ENCODE measurements at regions not wholly inside any gene's neighbourhood (a gene's known extent, or its start where the extent isn't known, plus 50 kb on each side); places are given as distances from the start of the nearest gene placed in this dataset.
"Not testable (repeated sequence)": the region's sequence is repeated elsewhere in the genome, so short reads cannot be mapped to it uniquely, and the experiment has no call there.

DNA sequence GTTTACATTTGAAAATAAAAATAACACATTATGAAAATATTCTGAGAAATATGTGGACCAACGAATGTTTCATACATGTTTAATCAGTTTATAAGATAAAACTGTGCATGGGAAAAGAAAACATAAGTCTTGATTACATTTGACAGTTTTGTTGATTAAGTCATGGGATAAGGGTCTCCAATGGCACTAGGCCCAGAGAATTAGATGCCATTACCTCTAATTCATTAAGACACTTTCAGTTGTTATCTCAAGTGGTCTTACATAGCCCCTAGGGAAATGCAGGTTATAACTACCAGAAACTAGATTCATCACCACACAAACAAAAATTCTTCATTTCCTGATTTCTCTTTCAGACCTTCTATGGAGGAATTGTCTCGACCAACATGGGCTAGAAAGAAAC lies 300.8 kb downstream of the PCDH7 start:
- no peak overlapping the region for H3K4me3 ChIP-seq
- WGBS, 2 donors = 59 to 64% methylated on average over 2 of the region's 2 CpGs
- H3K27me3 ChIP-seq = no peaks in the 10 kb centered on the region
- no peak overlapping the region for H3K27ac ChIP-seq
- no peaks in the 10 kb centered on the region for H3K9me3 ChIP-seq
- H3K36me3 ChIP-seq = no peaks in the 10 kb centered on the region
- H3K4me1 ChIP-seq = no peaks in the 10 kb centered on the region
- TF ChIP-seq, protein P1, sequence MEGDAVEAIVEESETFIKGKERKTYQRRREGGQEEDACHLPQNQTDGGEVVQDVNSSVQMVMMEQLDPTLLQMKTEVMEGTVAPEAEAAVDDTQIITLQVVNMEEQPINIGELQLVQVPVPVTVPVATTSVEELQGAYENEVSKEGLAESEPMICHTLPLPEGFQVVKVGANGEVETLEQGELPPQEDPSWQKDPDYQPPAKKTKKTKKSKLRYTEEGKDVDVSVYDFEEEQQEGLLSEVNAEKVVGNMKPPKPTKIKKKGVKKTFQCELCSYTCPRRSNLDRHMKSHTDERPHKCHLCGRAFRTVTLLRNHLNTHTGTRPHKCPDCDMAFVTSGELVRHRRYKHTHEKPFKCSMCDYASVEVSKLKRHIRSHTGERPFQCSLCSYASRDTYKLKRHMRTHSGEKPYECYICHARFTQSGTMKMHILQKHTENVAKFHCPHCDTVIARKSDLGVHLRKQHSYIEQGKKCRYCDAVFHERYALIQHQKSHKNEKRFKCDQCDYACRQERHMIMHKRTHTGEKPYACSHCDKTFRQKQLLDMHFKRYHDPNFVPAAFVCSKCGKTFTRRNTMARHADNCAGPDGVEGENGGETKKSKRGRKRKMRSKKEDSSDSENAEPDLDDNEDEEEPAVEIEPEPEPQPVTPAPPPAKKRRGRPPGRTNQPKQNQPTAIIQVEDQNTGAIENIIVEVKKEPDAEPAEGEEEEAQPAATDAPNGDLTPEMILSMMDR (IDR thresholded peaks at IDR 0.05) = no peak
- TF ChIP-seq POLR2A (IDR thresholded peaks at IDR 0.05) (no peak), EP300 (IDR thresholded peaks at IDR 0.05) (no peak)
- DNase-seq (ENCODE audit: low spot score in 2 of 2) = no peak

DNA sequence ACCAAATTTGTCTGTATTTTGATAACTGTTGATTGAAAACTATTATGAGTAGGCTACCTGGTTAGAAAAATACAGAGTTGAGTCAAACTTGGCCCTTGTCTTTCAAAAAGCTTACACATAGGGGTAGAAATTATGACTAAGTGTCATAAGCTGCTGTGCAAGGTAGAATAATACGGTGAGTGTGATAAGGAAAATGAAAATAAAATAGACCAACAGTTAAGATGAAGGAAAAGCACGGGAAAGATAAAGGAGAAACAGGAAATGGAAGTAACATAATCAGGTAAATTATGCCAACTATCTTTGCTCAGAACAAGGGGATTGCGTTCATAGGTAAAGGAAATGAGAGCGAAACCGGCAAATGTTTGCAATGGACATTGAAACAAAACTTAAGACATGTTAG lies 302.5 kb downstream of the PCDH7 start:
- H3K27me3 ChIP-seq = no peaks in the 10 kb centered on the region
- TF ChIP-seq EP300 (IDR thresholded peaks at IDR 0.05) = no peak
- TF ChIP-seq POLR2A (IDR thresholded peaks at IDR 0.05) = no peak
- TF ChIP-seq, protein P1 (IDR thresholded peaks at IDR 0.05) = no peak
- H3K36me3 ChIP-seq = no peaks in the 10 kb centered on the region
- H3K4me3 ChIP-seq = no peak overlapping the region
- H3K4me1 ChIP-seq = no peaks in the 10 kb centered on the region
- H3K9me3 ChIP-seq = no peaks in the 10 kb centered on the region
- DNase-seq (ENCODE audit: low spot score in 2 of 2) = no peak
- 92 to 94% methylated on average over 5 of the region's 5 CpGs for WGBS, 2 donors
- H3K27ac ChIP-seq = no peak overlapping the region

DNA sequence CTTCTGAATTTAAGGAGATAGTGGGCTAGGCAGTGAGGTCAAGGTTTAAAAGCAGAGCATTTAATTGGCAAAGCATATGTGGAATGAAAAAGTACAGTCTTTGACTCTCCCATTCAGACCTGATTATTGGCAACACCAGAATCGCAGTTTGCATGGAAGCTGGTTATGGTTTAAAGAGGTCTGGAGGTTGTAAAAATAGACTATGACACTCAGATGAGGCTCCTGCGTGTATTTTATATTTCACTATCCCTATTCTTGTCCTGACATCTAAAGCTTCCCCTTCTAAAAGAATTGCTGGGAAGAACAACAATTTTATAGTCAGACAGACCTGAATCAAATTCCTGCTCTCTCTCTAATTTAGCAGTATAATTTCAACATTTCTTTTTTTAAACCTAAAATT lies 302.9 kb downstream of the PCDH7 start:
- Histone ChIP-seq H3K36me3 (no peaks in the 10 kb centered on the region), H3K27me3 (no peaks in the 10 kb centered on the region), H3K4me3 (no peak overlapping the region), H3K27ac (no peak overlapping the region), H3K4me1 (no peaks in the 10 kb centered on the region), H3K9me3 (no peaks in the 10 kb centered on the region)
- no peak for DNase-seq (ENCODE audit: low spot score in 2 of 2)
- WGBS, 2 donors = 82 to 87% methylated on average over 2 of the region's 2 CpGs
- no peak for TF ChIP-seq EP300 (IDR thresholded peaks at IDR 0.05)
- no peak for TF ChIP-seq POLR2A (IDR thresholded peaks at IDR 0.05)
- TF ChIP-seq, protein P1 (IDR thresholded peaks at IDR 0.05) = no peak

DNA sequence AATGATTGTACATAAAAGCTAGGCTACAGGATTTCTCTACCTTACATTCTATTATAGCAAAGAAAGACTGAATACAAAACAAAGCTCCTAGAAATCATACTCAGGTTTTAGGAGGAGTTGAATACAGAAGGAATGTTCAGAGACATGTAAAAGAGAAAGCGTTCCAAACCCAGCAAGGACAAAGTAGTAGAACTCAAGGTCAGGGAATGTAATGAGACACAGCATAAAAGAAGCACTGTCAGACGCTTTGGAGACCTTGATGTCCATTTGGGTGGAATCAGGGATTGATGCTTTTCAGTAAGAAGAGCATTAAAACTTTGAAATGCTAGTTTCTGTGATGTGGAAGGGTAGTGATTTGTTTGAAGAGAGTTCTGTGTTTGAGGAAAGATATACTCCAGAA lies 303.6 kb downstream of the PCDH7 start:
- TF ChIP-seq, protein P1 (IDR thresholded peaks at IDR 0.05) = no peak
- TF ChIP-seq EP300 (IDR thresholded peaks at IDR 0.05) (no peak), POLR2A (IDR thresholded peaks at IDR 0.05) (no peak)
- 67 to 72% methylated on average over 2 of the region's 2 CpGs for WGBS, 2 donors

DNA sequence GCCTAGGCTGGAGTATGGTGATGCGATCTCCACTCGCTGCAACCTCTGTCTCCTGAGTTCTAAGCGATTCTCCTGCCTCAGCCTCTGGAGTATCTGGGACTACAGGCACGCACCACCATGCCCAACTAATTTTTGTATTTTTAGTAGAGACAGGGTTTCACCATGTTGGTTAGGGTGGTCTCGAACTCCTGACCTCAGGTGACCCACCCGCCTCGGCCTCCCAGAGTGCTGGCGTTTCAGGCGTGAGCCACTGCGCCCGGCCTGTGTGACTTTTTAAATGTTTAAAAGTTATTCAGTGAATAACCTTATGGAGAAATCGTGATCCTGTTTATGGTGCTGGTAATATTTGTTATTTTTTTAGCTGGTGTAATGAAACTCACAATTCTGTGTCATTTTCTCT lies 304.6 kb downstream of the PCDH7 start:
- H3K27me3 ChIP-seq; DNase-seq (ENCODE audit: low spot score in 2 of 2); H3K36me3 ChIP-seq; H3K4me1 ChIP-seq; H3K9me3 ChIP-seq; H3K27ac ChIP-seq; H3K4me3 ChIP-seq: not testable (repeated sequence)
- 93 to 95% methylated on average over 12 of the region's 12 CpGs for WGBS, 2 donors

More for the DNA sequence above, 303.6 kb downstream of the PCDH7 start:
- Histone ChIP-seq H3K27me3 (no peaks in the 10 kb centered on the region), H3K4me1 (no peaks in the 10 kb centered on the region), H3K9me3 (no peaks in the 10 kb centered on the region), H3K4me3 (no peak overlapping the region), H3K27ac (no peak overlapping the region), H3K36me3 (no peaks in the 10 kb centered on the region)
- no peak for DNase-seq (ENCODE audit: low spot score in 2 of 2)

DNA sequence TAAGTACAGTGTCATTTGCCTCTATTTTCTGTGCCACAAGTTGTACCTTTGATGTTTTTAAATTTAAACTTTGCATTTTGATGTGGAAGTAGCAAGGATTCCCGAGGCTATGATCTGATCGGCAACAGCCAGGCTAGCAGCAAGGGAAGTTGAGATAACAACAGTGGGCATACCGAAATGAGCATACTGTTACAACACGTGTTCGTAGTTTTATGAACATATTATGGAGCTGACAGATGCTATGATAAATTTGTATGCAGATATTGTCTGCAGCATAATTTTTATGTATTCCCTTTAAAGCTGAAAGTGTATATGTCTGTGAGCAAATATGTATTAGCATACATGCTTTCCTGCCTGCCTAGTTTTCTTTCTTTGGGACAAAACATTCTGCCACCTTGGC lies 306.1 kb downstream of the PCDH7 start:
- no peaks in the 10 kb centered on the region for H3K27me3 ChIP-seq
- TF ChIP-seq EP300 (IDR thresholded peaks at IDR 0.05) = no peak
- TF ChIP-seq, protein P1 (IDR thresholded peaks at IDR 0.05) = no peak
- TF ChIP-seq POLR2A (IDR thresholded peaks at IDR 0.05) = no peak
- H3K27ac ChIP-seq = no peak overlapping the region
- WGBS, 2 donors = 93 to 94% methylated on average over 5 of the region's 5 CpGs
- no peaks in the 10 kb centered on the region for H3K9me3 ChIP-seq
- H3K4me1 ChIP-seq = no peaks in the 10 kb centered on the region
- no peak overlapping the region for H3K4me3 ChIP-seq
- no peak for DNase-seq (ENCODE audit: low spot score in 2 of 2)
- H3K36me3 ChIP-seq = no peaks in the 10 kb centered on the region
